ENCODE measurements at regions not wholly inside any gene's neighbourhood (a gene's known extent, or its start where the extent isn't known, plus 50 kb on each side); places are given as distances from the start of the nearest gene placed in this dataset.
"Not testable (repeated sequence)": the region's sequence is repeated elsewhere in the genome, so short reads cannot be mapped to it uniquely, and the experiment has no call there.

DNA sequence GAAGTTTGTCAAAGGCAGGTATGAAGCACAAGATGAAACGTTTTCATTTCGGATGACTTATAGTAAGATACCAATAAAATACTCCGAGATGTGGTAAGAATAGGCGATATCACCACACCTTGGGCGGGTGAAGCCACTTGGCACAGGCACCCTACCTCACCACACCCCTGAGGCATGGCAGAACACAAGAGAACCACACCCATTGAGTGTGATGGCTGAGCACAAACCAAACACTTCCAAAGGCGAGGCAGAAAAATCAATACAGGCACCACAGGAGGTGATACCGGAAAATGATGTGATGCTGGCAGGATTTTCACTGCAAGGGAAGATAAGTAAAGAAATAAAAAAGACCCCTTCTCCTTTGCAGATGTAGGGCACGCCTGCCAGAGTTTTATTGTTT, 332.9 kb upstream of the PRDM1 start:
- no peak for DNase-seq

DNA sequence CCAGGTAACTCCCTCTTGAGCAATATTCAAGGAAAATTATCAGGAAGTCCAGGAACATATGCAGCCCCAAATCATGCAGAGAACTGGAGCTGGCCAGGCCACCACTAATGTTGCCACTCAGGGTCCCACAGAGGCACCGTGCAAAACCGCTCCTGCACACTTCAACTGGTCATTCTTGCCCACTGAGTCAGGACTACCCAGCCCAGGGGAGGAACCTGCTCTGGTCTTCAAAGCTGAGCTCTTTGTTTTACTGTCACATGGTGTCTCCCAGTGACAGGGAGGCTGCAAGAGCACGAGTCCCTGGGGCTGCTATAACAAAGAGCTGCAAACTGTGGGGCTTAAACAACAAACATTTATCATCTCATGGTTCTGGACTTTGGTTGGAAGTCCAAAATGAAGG, 336.0 kb upstream of the PRDM1 start:
- no peak for DNase-seq

DNA sequence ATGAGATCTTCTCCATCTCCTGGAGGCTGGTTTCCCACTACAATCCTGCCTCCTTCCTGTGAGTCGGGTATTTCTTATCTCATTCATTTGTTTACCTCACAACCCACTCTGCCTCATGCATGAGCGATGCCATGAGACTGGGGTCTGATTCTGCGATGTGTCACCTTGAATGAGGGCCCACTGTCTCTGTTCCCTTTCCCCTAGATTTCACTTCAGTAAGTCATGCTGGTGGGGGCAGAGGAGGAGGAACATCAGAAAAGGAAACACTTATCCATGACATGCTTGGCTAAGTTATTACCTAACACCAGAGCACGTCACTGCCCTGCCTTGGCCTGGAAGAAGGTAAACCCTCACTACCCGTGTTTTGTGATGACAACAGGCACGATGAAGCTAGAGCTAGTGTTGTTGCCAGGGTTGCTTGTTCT, 337.4 kb upstream of the PRDM1 start:
- DNase-seq: no peak

DNA sequence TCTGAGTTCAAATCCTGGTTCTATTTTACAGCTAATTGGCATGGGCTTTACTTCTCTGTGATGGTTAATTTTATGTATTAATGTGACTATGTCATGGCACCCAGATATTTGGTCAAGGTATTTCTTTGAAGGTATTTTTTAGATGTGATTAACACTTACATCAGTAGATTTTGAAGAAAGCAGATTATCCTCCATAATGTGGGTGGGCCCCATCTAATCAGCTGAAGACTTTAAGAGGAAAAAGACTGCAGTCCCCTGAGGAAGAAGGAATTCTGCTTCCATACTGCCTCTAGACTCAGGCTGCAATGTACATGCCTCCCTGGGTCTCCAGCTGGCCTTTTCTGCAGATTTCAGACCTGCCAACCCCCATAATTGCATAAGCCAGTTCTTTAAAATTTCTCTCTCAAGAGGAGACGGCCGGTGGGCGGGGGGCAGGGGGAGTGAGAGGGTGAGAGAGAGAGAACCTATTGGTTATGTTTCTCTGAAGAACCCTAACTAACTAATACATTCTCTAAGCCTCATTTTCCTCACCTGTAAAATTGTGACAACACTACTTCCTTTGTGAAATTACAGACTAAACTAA, 338.2 kb upstream of the PRDM1 start:
- no peak for DNase-seq

DNA sequence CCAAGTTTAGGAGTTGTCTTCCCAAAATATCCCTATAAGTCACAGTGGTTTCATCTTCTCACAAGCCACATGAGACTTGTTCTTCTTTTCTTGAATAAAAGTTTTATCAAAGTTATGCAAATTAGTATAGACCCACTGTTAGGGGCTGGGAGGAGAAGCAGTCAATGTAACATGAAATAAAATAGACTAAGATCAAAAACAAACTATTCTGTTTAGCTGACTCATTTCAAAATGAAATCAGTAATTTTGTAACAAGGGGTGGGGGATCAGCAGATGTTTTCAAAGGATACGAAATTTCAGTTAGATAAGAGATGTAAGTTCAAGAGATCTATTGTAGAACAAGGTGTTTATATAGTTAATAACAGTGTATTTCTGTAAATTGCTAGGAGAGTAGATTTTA, 339.6 kb upstream of the PRDM1 start:
- no peak for DNase-seq

DNA sequence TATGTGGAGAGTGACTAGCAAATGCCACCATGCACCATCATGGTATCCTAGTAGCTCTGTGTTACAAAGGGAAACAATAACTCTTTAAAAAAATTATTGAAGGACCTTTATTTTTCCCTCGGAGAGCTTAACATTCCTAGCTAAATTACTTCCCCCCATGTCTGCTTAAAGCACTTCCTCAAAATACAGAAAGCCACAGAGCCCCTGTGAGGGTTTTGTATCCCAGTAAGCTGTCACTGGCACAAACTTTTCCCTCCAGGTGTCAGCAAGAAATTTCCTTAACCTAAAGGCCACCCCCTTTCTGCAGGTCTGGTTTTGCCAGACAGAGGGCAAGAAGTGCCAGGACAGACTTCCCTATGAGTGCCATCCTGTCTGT, 340.0 kb upstream of the PRDM1 start:
- no peak for DNase-seq

DNA sequence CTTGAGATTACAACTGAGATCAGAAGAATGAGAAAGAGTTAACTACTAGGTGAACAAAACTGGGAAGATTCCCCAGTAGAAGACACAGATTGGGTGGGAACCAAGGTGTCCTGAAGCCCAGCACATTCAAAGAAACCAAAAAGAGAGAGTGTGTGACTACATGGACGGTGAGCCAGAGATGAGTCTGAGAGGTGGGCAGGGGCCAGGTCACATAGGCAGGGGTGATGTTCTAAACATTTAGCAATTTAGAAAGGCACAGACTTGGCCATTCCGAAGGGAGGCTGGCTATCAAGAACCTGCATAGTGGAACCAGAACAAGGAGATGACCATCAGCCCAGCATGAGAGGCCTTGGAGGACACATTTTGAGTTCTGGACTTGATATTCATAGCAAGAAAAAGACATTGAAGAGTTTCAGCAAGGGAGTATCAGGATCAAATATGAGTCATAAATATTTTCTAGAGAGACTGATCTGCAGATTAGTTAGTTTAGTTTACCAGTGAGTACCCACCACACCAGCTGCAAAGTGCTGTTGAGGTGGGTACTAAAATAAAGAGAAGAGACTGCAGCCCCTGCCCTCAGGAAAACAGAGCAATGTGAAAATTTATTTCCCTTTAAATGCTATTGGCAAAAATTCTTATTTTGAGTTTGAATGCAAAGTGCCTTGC, 340.5 kb upstream of the PRDM1 start:
- DNase-seq: no peak

DNA sequence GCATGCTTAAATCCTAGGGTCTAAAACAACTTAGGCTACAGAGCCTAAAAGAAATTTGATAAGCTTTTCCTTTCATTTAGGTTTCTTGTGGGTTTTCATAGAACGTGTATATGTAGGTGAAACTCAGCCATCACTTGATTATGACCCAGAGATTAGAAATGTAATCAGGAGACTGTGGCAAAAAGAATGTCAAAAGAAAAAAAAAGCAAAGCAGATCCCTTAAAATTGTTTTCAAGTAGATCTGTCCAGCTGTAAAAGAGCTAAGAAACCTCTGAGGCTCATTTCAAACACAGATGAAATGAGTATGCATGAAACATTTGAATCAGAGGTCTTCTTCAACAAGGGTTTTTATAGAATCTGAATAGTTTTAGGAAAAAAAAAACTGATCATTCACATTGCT, 341.3 kb upstream of the PRDM1 start:
- no peak for DNase-seq

DNA sequence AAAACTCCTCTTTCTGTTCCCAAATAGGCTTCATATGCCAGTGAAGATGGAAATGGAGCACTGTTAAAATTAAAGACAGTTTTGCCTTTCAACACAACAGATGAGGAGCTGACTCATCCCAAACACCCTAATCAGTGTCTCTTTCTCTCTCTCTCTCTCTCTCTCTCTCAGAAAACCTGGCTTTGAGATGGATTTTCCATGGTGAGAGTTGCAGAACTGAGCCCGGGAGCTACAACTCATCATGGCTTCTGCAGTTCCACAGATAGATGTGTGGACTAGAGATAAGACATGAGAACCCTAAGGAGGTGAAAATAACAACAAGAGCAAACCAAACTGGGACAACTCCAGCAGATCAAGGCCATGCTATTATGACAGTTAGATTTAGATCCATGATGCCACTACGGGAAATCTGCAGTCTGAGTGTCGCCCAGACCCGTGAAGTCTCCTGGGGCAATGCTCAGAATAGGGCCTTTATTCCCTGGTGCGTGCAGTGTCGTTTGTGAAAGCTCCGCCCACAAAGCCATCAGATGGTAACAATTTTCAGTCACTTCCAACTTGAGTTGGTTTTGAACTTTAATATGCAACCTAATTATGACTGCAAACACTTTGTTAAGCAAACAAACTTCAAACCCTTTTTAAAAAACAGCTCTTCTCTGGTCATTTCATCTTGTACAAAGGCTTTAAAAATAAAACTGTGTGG, 338.2 kb upstream of the PREP start:
- DNase-seq: no peak

DNA sequence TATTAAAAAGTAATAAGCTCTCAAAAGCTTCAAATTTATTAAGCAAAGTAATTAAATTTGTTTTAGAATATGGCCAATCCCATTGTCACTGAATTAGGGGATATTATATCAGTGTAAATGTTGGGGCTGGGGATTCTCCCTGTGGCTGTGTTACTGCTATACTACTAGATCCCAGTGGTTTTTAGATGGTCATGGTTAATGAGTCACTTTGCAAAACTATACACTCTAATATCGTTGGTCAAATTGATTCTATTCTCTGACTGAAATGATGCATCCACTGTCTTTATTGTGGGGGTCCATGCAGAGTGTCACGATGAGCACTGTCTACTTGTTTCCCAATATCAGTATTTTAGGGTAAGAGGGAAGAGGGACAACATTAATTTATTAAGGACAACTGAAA, 336.9 kb upstream of the PREP start:
- no peak for DNase-seq

DNA sequence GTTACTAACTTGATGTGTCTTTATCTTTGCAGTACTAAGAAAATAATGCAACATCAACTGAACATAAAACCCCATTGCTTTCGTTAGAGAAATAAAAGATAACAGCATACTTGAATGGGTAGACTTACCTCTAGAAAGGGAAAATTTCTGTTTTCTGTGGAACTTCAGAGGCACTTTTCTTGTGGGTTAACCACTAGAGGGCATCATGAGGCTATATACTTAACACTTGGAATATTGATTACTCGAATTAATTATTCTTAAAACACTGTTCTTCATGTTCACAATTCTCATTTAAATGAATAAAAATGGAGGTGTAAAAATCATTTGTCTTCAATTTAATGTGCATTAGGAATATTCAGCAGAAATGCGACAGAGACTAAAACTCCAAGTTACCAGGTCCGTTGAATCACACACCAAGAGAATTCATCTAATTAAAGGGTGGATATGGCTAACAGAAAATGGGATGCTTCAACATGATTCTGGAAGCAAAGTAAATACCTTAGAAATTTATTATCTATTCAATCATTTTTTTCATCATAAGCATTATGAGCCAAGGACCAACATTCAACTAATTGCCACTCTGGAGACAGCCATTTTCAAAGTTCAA, 330.8 kb upstream of the PREP start:
- no peak for DNase-seq

DNA sequence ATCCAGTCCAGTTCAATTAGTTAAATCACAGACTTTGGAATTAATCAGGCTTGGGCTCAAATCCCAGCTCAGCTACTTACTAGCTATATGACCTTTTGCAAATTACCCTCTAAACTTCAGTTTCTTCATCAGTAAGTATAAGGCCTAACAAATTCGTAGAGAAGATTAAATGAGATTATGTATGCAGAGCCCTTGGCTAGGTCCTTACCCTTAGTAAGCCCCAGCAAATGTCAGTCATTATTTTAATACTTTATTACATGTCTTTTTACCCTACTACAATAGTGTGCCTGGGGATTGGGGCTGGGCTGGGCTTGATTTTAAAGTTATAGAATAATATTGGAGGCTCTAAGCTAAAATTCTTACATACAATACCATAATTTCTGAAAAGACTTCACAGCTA, 326.1 kb upstream of the PREP start:
- no peak for DNase-seq

DNA sequence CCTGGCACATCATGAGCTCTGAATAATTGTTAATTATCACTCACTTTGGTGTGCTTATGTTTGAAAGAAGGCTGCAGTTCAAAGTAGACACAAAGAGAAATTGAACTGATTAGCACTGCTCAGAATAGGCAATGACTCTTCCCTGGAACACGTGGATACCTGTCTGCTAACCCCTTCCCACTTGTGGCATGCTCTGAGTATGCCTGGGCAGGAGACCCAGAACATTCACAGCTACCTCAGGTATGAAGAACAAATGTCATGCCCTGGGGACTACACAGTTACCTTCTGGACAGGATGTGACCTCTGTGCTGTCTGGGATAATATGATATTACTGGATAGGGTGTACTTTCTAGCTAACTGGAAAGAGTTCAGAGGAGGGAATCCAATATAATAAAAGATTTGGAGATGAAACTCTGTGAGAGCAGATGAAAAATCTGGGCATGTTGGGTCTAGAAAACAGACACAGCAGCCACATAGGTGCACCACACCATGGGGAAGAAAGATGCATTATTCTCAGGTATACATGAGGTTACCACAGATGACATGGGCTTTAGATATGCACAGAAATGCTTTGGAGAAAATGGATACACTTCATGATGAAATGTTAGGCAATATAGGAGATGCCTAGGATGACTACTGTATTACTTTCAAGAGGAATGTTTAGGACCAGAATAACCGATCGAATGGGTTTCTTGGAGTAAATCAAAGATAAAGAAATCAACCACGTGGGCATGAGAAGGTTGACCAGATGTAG, 324.2 kb upstream of the PREP start:
- no peak for DNase-seq

DNA sequence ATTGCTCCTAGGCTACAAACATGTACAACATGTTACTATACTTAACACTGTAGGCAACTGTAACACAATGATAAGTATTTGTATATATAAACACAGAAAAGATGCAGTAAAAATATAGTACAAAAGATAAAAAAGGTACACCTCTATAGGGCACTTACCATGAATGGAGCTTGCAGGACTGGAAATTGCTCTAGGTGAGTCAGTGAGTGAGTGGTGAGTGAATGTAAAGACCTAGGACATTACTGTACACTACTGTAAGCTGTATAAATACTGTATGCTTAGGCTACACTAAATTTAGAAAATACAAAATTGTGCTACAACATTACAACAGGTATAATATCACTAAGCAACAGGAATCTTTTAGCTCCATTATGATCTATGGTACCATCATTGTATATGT, 312.0 kb upstream of the PREP start:
- no peak for DNase-seq

DNA sequence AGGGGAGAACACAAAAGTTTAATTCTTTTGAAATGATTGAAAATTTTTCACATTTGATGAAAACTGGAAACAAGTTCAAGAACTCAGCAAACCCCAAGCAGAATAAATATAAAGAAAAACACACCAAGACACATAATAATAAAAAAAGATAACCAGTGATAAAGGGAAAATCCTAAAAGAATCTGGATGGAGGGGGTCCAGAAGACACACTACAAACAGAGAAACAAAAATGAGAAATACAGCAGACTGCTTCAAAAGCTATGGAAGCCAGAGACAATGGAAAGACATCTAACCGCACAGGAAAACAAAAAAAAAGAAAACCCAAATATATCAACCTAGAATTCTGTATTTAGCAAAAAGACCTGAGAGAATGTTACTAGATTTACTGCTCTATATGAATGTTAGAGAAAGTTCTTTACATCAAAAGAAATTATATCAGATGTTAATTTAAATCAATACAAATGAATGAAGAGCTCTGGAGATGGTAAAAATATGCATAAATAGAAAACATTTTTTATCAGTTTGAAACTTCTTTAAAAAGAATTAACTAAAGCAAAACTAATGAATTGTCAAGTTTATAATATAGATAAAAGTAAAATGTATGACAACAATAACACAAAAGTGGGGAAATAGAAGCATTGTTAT, 310.7 kb upstream of the PREP start:
- no peak for DNase-seq

DNA sequence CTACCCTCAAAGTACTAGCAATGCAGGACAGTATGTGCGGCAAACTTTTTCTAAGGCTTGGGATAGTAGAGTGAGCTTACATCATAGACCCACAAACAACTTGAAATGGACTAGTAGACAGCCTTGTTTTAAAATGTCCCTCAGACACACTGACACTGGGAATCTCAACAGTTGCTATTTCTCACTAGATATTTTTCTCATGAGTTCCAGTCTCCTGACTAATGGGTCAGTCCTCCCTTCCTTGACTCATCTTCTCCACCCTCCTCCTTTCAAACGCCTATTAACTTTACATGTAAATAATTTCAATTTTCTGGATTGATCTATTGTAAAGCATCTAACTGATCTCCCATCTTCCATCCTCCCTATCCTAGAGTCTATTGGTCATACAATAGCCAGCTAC, 308.3 kb upstream of the PREP start:
- DNase-seq: no peak

DNA sequence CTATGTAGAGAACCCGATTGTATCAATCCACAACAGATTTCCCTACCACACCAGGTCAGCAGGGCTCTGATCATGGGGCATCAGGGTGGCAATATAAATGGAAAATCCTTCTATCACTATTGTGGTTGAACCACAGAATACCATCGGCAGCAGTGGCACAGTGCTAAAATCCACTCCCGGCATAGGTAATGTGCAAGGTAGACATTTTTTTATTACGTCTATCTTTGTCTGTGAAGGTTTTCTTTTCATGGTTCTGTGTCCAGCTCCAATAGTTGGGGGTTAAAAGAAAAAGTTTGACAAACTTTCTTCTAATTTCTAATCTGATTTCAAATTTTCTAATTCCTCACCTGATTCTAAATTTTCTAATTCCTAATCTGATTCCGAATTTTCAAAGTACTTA, 302.7 kb upstream of the PREP start:
- DNase-seq: no peak

DNA sequence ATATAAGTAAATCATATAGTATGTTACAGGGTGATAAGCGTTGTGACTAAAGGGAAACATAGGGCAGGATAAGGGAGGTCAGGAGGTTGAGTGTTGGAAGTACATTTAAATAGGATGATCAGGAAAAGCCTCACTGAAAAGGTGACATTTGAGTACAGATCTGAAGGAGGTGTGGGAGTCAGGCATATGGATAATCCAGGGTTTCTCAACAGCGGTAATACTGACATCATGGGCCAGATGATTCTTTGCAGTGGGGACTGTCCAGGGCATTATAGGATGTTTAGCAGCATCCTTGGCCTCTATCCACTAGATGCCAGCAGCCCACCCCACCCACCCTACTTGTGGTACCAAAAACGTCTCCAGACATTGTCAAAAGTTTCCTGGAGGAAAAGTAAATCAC, 292.6 kb upstream of the PREP start:
- no peak for DNase-seq

DNA sequence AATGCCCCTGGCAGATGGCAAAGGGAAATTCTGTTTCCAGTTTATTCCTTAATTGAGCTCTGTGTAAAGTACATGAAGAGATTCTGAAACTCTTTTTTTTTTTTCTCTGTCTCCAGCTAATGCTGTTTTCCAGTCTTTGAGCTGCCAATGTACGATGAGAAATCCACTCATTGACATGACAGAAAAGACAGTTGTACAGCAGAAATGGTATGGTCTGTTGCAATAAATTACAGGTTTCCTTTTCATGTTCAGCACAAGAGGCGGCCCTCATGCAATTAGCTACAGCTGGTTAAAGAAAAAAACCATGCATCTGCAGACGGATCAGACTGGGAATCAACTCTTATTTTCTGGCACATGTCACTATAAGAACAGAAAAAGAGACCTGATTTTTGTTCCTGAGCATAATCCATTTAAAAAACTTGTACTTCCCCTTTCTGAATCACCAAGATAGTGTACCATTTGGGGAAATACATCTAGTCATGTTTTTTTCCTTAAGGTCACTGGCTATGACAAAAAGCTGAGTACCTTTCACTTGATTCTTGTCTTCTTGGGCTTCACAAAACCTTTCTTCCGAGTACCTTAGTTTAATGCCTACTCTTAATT, 289.8 kb upstream of the PREP start:
- DNase-seq: no peak

DNA sequence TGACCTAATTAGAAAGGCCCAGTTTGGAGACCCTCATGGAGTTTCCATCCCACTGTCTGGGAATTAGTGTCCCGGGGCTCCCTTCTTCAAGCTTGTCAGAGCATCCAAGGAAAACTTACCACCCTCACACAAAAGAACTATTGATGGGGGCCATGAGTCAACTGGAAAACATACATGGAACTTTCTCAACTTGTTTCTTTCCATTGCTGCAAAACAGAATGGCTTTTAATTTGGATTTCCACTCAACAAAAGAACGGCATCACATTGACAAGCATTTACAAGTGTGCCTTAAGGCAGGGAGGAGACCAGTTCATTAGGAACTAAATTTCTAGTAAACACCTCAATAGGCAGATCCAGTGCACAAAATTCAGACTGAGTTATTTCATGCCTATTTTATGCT, 289.1 kb upstream of the PREP start:
- DNase-seq: no peak

DNA sequence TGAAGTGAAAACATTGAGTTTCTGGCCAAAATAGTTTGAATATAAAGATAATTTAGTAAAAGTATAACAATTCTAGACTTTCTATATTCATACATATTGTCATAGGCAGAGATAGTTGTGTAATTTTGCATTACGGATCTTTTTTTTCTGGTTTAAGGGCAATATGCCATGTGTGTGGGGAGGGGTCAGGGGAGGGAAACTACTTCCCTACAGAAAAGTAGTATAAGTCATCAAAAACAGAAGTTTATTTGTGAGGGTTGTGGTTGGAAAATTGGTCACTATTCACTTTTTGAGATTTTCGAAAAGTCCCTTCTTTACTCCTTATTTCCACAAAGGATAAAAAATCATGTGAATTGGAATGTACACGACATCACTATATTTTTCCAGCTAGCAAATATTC, 288.2 kb upstream of the PREP start:
- DNase-seq: no peak

DNA sequence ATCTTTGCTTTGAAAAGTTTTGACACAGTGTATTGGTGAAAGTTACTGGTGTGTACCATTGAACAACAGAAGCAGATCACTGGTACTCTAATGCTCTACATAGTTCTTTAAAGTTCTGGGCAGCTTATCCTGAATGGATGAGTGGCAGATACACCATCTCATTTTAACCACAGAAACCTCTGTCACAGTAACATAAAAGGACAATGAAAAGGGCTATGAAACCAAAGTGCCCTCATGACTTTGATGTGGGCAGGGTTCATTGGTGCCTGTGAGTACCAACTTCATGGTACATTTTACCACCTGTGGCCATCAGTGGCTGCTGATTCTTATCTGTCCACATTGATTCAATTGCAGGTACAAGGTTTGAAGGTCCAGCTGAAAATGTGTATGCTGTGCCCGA, 285.7 kb upstream of the PREP start:
- DNase-seq: no peak

DNA sequence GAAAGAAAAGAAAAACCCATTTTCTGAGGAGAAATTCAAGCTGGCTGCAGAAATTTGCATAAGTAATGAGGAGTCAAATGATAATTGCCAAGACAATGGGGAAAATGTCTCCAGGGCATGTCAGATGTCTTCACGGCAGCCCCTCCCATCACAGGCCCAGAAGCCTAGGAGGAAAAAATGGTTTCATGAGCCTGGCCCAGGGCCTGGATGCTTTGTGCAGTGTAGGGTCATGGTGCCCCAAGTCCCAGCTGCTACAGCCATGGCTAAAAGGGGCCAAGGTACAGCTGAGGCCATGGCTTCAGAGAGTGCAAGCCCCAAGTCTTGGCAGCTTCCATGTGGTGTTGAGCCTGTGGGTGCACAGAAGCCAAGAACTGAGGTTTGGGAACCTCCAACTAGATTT, 283.9 kb upstream of the PREP start:
- DNase-seq: not testable (repeated sequence)

All from activated CD4-positive, CD25-positive, alpha-beta regulatory T cell treated with anti-CD3 and anti-CD28 coated beads, Interleukin-2, amount 50 U/mL, for 72 hours (primary cell).